ENCODE measurements at regions not wholly inside any gene's neighbourhood (a gene's known extent, or its start where the extent isn't known, plus 50 kb on each side); places are given as distances from the start of the nearest gene placed in this dataset.

- TF ChIP-seq CTCF (IDR thresholded peaks at IDR 0.05; ENCODE audit: low read depth, low read length) (no peak), EZH2phosphoT487 (IDR thresholded peaks at IDR 0.05; ENCODE audit: low read depth) (no peak)
Measured at GRCh38 chr12:20268121-20268732, 100.1 kb upstream of the PDE3A start.

Data from OCI-LY3 (cell line).